PFSK-1 (cell line): ENCODE measurements at regions not wholly inside any gene's neighbourhood (a gene's known extent, or its start where the extent isn't known, plus 50 kb on each side); places are given as distances from the start of the nearest gene placed in this dataset.

ENCODE experiments used
- FOXP2 ChIP-seq: optimal IDR thresholded peaks from 2 replicates; pipeline ENCODE3; 2011; ENCODE audit warnings: borderline replicate concordance, control low read depth, inconsistent platforms; ENCODE audit not compliant: insufficient read depth; ENCODE audit errors: extremely low read length, extremely low read depth
- POLR2AphosphoS5 ChIP-seq: IDR thresholded peaks from 2 replicates; pipeline ENCODE4 v1.6.1; 2012; ENCODE audit warnings: low read depth, mild to moderate bottlenecking, control low read depth, low read length, moderate library complexity
- SIN3A ChIP-seq: IDR thresholded peaks from 2 replicates; pipeline ENCODE4 v1.6.1; 2012; ENCODE audit warnings: mild to moderate bottlenecking, low read length, moderate library complexity, borderline replicate concordance; ENCODE audit not compliant: insufficient read depth
- TAF1 ChIP-seq: IDR thresholded peaks from 2 replicates; pipeline ENCODE4 v1.6.1; 2012; ENCODE audit warnings: low read length, control low read depth, borderline replicate concordance; ENCODE audit not compliant: insufficient read depth
- TF ChIP-seq, protein P1 (sequence below), 2 experiments: IDR thresholded peaks; 2 replicates each; pipeline versions ENCODE4 v1.6.1 to v1.8.0; 2011 to 2012; ENCODE audit warnings: low read depth in 2 of 2, low read length in 2 of 2, control low read depth in 1 of 2, inconsistent platforms in 1 of 2, mild to moderate bottlenecking in 1 of 2, moderate library complexity in 1 of 2; ENCODE audit not compliant: insufficient read depth in 1 of 2

DNA sequence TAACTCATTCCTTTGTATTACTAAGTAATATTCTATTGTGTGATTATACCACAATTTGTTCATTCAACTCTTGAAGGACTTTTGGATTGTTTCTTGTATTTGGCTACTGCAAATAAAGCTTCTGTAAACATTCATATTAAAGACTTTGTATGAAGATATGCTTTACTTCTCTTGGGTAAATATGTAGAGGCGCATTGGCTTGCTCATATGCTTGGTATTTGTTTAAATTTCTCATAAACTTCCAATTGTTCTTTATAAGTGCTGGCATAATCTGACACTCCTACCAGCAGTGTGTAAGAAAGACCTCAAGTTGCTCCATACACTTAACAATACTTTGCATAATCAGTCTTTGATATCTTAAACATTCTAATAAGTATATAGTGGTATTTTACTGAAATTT is 792.8 kb upstream of the LRRTM1 start:
- no peak for TF ChIP-seq SIN3A
- TF ChIP-seq FOXP2: no peak

DNA sequence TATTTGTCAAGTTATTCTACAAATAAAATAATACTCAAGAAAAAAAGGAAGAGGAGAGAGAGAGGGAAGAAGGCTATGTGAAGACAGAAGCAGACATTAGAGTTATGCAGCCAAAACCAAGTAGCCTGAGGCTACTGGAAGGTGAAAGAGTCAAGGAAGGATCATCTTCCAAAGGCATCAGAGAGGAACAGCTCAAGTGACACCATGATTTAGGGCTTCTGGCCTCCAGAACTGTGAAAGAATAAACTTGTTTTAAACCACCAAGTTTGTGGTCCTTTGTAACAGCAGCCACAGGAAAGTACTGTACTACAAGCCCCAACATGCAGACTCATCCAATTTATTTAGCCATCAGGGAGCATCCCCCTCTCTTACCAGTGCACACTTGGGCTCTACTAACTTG is 788.5 kb upstream of the LRRTM1 start:
- TF ChIP-seq TAF1 (no peak), SIN3A (no peak), FOXP2 (no peak), POLR2AphosphoS5 (no peak)
- TF ChIP-seq, protein P1, sequence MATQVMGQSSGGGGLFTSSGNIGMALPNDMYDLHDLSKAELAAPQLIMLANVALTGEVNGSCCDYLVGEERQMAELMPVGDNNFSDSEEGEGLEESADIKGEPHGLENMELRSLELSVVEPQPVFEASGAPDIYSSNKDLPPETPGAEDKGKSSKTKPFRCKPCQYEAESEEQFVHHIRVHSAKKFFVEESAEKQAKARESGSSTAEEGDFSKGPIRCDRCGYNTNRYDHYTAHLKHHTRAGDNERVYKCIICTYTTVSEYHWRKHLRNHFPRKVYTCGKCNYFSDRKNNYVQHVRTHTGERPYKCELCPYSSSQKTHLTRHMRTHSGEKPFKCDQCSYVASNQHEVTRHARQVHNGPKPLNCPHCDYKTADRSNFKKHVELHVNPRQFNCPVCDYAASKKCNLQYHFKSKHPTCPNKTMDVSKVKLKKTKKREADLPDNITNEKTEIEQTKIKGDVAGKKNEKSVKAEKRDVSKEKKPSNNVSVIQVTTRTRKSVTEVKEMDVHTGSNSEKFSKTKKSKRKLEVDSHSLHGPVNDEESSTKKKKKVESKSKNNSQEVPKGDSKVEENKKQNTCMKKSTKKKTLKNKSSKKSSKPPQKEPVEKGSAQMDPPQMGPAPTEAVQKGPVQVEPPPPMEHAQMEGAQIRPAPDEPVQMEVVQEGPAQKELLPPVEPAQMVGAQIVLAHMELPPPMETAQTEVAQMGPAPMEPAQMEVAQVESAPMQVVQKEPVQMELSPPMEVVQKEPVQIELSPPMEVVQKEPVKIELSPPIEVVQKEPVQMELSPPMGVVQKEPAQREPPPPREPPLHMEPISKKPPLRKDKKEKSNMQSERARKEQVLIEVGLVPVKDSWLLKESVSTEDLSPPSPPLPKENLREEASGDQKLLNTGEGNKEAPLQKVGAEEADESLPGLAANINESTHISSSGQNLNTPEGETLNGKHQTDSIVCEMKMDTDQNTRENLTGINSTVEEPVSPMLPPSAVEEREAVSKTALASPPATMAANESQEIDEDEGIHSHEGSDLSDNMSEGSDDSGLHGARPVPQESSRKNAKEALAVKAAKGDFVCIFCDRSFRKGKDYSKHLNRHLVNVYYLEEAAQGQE (IDR thresholded peaks at IDR 0.05; ENCODE audit: insufficient read depth in 1 of 2, low read depth in 2 of 2, low read length in 2 of 2): no peak

DNA sequence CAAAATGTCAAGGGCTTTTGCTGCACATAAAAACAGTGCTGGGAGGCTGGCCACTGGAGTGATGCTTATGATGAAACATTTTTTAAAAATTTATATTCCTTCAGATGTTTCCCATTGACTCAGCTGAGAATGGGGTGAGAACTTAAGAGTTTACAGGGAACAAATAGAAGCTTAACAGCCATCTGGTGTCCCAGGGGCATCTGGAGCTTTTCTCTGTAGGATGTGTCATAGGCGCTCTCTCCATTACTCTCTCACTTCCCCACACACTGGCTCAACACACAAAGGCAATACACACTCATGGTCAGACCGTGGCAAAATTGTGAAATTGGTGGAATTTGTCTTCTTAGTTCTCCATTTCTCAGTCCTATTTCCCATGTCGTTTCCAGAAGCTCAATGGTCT is 783.1 kb upstream of the LRRTM1 start:
- TF ChIP-seq POLR2AphosphoS5 (no peak), FOXP2 (no peak)
- TF ChIP-seq, protein P1 (IDR thresholded peaks at IDR 0.05; ENCODE audit: insufficient read depth in 1 of 2, low read depth in 2 of 2, low read length in 2 of 2): no peak

DNA sequence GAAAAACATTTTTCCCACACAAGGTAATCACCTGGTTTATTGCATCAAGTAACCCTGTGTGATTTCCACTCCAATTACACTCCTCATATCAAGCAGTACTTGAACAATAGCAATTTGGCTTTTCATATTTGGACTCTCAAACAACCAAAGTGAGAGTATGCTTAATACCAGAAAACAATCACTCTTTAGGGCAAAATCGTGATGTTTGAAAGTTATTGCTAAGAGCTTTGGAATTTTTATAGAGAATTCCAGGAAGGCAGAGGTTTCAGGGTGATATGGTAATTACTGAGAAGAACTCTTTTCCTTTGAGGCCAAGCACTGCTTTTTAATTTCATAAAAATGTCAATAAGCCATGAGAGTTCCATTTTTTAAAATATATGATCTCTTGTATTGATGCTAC is 779.5 kb upstream of the LRRTM1 start:
- TF ChIP-seq SIN3A: no peak
- no peak for TF ChIP-seq POLR2AphosphoS5
- no peak for TF ChIP-seq TAF1
- TF ChIP-seq, protein P1 (IDR thresholded peaks at IDR 0.05; ENCODE audit: insufficient read depth in 1 of 2, low read depth in 2 of 2, low read length in 2 of 2): no peak
- no peak for TF ChIP-seq FOXP2

DNA sequence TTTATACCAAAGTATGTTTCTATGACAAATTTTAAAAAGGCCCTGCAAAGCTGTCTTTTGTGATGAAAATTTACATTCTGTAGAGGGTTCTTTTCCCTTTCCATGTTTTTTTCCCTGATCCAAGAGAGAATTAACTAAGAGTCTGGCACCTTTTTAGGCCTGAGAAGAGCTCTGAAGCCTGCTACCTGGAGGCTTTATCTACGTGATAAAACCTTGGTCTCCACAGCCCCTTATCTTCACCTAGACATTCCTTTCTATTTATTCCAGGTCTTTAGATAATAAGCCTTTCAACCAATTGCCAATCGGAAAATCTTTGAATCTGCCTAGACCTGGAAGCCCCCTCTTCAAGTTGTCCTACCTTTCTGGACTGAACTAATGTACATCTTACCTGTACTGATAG is 774.1 kb upstream of the LRRTM1 start:
- TF ChIP-seq SIN3A (no peak), POLR2AphosphoS5 (no peak), TAF1 (no peak), FOXP2 (no peak)
- TF ChIP-seq, protein P1 (IDR thresholded peaks at IDR 0.05; ENCODE audit: insufficient read depth in 1 of 2, low read depth in 2 of 2, low read length in 2 of 2): no peak

DNA sequence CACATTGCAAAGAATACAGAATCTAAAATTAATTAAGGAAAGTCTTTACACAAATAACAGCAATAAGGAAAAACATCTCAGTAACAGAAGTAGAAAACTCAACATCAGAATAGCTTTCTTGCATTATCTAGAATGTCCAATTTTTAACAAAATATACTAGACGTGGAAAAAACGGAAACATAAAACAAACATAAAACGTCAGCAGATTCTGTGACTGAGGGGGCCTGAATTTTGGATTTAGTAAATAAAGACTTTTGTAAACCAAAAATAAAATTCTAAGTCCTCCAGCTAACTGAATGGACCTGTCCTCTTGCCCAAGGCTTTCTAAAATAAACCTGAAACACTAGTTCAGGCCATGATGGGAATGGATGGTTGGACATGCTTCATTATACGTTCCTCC is 773.5 kb upstream of the LRRTM1 start:
- TF ChIP-seq, protein P1 (IDR thresholded peaks at IDR 0.05; ENCODE audit: insufficient read depth in 1 of 2, low read depth in 2 of 2, low read length in 2 of 2): no peak
- TF ChIP-seq SIN3A: no peak
- no peak for TF ChIP-seq POLR2AphosphoS5
- no peak for TF ChIP-seq TAF1
- TF ChIP-seq FOXP2: no peak
